ENCODE measurements at regions not wholly inside any gene's neighbourhood (a gene's known extent, or its start where the extent isn't known, plus 50 kb on each side); places are given as distances from the start of the nearest gene placed in this dataset.

GRCh38 chrX:25066131-25066530 lies 50.4 kb upstream of the ARX start:
- POLR2A ChIA-PET: no interaction called here
- TF ChIP-seq E2F5 (CRISPR knock-in tag; IDR thresholded peaks at IDR 0.05) (no peak), ELF4 (CRISPR knock-in tag; IDR thresholded peaks at IDR 0.05; ENCODE audit: low read depth) (no peak), SMAD4 (CRISPR knock-in tag; IDR thresholded peaks at IDR 0.05) (no peak), MAX (CRISPR knock-in tag; IDR thresholded peaks at IDR 0.05) (no peak), CREM (CRISPR knock-in tag; IDR thresholded peaks at IDR 0.05) (no peak), USF2 (CRISPR knock-in tag; IDR thresholded peaks at IDR 0.05) (no peak), OVOL2 (CRISPR knock-in tag; IDR thresholded peaks at IDR 0.05; ENCODE audit: borderline replicate concordance) (no peak), ZNF219 (CRISPR knock-in tag; IDR thresholded peaks at IDR 0.05; ENCODE audit: borderline replicate concordance) (no peak), ZNF232 (CRISPR knock-in tag; IDR thresholded peaks at IDR 0.05) (no peak), EMX1 (CRISPR knock-in tag; IDR thresholded peaks at IDR 0.05) (no peak), ATF3 (CRISPR knock-in tag; conservative IDR thresholded peaks at IDR 0.05) (no peak)

More at GRCh38 chrX:25066131-25066530, 50.4 kb upstream of the ARX start:
- H3K4me3 Mint-ChIP-seq: no peak overlapping the region
- peaks cover 2% of the 10 kb centered on the region; the same call in 1 of the 2 replicates for H3K27me3 Mint-ChIP-seq (ENCODE audit: low read depth)
- H3K9me3 Mint-ChIP-seq: peaks cover 13% of the 10 kb centered on the region
- H3K36me3 Mint-ChIP-seq: peaks cover 5% of the 10 kb centered on the region; the same call in 1 of the 2 replicates
- CTCF ChIA-PET: no interaction called here
- ATAC-seq (no peak), DNase-seq (ENCODE audit: low spot score) (no peak)
- H3K4me1 Mint-ChIP-seq: no peaks in the 10 kb centered on the region
- H3K27ac Mint-ChIP-seq: no peak overlapping the region

Data from WTC11 (cell line).